ENCODE measurements at regions not wholly inside any gene's neighbourhood (a gene's known extent, or its start where the extent isn't known, plus 50 kb on each side); places are given as distances from the start of the nearest gene placed in this dataset.

- TF ChIP-seq CTCF (IDR thresholded peaks at IDR 0.05) (no peak), EZH2 (IDR thresholded peaks at IDR 0.05; ENCODE audit: borderline replicate concordance, insufficient read depth, low read depth, low read length, poor library complexity, severe bottlenecking) (no peak)
Measured at GRCh38 chr5:60184606-60185005, 291.1 kb upstream of the PDE4D start.
